ENCODE measurements at regions not wholly inside any gene's neighbourhood (a gene's known extent, or its start where the extent isn't known, plus 50 kb on each side); places are given as distances from the start of the nearest gene placed in this dataset.

DNA sequence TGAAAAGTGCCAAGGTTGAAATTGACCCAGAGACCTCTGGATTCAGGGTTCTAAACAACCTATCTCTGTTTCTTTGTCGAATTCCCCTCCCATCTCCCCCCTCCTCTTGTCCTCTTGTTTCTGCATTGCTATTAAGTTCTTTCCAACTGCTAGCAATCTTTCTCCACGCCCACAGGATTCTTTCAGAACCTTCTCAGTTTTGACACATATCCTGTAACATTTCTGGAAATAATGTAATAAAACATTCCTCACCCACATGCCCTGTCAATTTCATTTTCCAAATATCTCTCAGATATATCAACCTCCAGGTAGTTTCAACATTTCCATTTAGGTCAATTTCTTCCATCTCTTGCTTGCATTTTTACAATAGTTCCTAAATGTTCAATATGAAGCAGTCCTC, 1105.9 kb downstream of the ARAP2 start:
- Mint-ChIP-seq H3K4me3 (no peak overlapping the region), H3K4me1 (no peaks in the 10 kb centered on the region), H3K27ac (no peak overlapping the region)

GRCh38 chr4:35147761-35148160, 1096.6 kb downstream of the ARAP2 start:
- H3K27ac Mint-ChIP-seq = no peak overlapping the region
- H3K4me1 Mint-ChIP-seq = no peaks in the 10 kb centered on the region
- H3K9me3 Mint-ChIP-seq = peaks cover 9% of the 10 kb centered on the region
- H3K36me3 Mint-ChIP-seq = no peaks in the 10 kb centered on the region
- H3K4me3 Mint-ChIP-seq = no peak overlapping the region
- H3K27me3 Mint-ChIP-seq = no peaks in the 10 kb centered on the region

More for the DNA sequence above, 1105.9 kb downstream of the ARAP2 start:
- H3K36me3 Mint-ChIP-seq = no peaks in the 10 kb centered on the region
- H3K27me3 Mint-ChIP-seq = no peaks in the 10 kb centered on the region
- no peaks in the 10 kb centered on the region for H3K9me3 Mint-ChIP-seq

- Mint-ChIP-seq H3K4me3 (no peak overlapping the region), H3K27ac (no peak overlapping the region), H3K27me3 (no peaks in the 10 kb centered on the region), H3K36me3 (no peaks in the 10 kb centered on the region), H3K9me3 (peaks cover 7% of the 10 kb centered on the region), H3K4me1 (no peaks in the 10 kb centered on the region)
These were observed 1092.3 kb downstream of the ARAP2 start for GRCh38 chr4:35151816-35152572.

DNA sequence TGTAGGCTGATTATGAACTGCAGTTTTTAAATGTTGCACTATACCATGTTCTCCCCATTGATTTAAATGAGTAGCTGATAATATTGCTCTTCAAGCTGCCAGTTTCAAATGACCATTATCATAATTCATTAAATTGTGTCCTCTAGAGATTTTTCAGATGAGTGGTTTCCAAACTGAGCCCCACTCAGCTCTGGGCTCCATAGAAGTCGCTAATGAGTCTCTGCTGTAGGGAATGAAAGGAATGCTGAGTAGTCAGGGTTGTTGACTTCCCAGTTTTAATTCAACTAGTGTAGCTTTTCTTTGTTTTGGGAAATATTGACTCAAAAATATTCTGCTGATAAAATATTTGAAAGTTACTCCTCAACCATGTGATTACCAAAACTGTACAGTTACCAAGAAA, 1081.1 kb downstream of the ARAP2 start:
- no peaks in the 10 kb centered on the region for H3K4me1 Mint-ChIP-seq
- no peaks in the 10 kb centered on the region for H3K27me3 Mint-ChIP-seq
- H3K4me3 Mint-ChIP-seq = no peak overlapping the region
- H3K36me3 Mint-ChIP-seq = no peaks in the 10 kb centered on the region
- no peak overlapping the region for H3K27ac Mint-ChIP-seq
- peaks cover 2% of the 10 kb centered on the region for H3K9me3 Mint-ChIP-seq

DNA sequence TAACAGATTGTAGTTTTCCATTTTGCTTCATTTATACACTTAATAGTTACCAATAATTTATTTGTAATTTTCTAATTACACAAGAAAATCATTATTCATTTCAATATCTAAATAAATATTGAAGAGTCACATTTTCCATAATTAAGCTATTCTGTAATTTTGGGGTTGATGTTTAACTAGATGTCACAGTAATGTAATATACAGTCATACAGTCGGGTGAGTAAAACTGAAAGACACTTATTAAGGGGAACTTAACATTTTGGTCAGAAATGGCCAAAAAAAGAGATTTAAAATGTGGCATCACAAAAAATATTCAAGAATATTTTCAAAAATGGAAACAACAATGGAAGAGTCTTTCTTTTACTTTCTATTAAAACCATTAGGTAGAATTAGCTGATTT, 1080.3 kb downstream of the ARAP2 start:
- H3K4me1 Mint-ChIP-seq = no peaks in the 10 kb centered on the region

DNA sequence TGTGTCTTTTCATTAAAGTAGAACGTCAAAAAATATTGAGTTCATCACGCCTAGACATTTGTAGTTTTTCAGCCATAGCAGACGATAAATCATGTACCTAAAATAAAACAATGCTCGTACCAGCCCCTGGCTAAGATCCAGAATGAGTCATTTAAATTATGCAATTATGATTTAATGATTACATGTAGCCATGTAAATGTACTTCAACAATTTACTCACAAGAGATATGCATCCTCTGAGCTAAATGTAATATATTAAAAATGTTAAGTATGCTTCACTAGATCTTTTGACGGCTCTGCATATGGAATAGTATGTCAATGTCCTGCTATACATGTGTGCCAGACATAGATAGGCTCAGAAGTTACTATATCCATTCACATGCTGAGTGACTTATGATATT, 1077.8 kb downstream of the ARAP2 start:
- no peak overlapping the region for H3K4me3 Mint-ChIP-seq
- H3K9me3 Mint-ChIP-seq = peaks cover 8% of the 10 kb centered on the region

More for the DNA sequence above, 1080.3 kb downstream of the ARAP2 start:
- Mint-ChIP-seq H3K27me3 (no peaks in the 10 kb centered on the region), H3K4me3 (no peak overlapping the region), H3K36me3 (no peaks in the 10 kb centered on the region), H3K9me3 (peaks cover 4% of the 10 kb centered on the region), H3K27ac (no peak overlapping the region)

GRCh38 chr4:35167385-35167784, 1076.9 kb downstream of the ARAP2 start:
- Mint-ChIP-seq H3K27me3 (no peaks in the 10 kb centered on the region), H3K9me3 (peaks cover 8% of the 10 kb centered on the region), H3K36me3 (no peaks in the 10 kb centered on the region), H3K4me1 (no peaks in the 10 kb centered on the region), H3K4me3 (no peak overlapping the region), H3K27ac (no peak overlapping the region)

More for the DNA sequence above, 1077.8 kb downstream of the ARAP2 start:
- Mint-ChIP-seq H3K36me3 (no peaks in the 10 kb centered on the region), H3K4me1 (no peaks in the 10 kb centered on the region), H3K27ac (no peak overlapping the region), H3K27me3 (no peaks in the 10 kb centered on the region)

DNA sequence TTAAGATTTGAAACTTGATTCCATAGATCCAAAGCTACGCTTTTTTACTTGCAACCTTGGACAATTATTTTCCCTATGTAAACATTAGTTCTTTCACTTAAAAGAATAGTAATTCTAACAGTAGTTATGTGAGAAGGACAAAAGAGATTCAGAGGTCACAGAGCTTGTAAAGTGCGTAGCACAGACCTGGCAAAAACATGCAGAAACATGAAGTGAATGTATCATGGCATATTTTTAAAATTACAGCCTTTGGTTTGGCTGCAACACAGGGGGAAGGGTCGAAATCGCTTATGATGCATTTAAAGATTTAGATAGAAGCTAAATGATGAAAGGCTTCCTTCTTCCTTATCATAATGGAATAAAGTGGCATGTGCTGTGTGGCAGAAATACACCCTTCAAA, 1068.8 kb downstream of the ARAP2 start:
- peaks cover 5% of the 10 kb centered on the region for H3K9me3 Mint-ChIP-seq
- H3K4me3 Mint-ChIP-seq = no peak overlapping the region
- H3K36me3 Mint-ChIP-seq = no peaks in the 10 kb centered on the region
- H3K4me1 Mint-ChIP-seq = no peaks in the 10 kb centered on the region
- peaks cover 1% of the 10 kb centered on the region for H3K27me3 Mint-ChIP-seq
- no peak overlapping the region for H3K27ac Mint-ChIP-seq

GRCh38 chr4:35175894-35176293, 1068.4 kb downstream of the ARAP2 start:
- Mint-ChIP-seq H3K27ac (no peak overlapping the region), H3K4me1 (no peaks in the 10 kb centered on the region), H3K27me3 (peaks cover 1% of the 10 kb centered on the region), H3K9me3 (peaks cover 4% of the 10 kb centered on the region), H3K36me3 (no peaks in the 10 kb centered on the region), H3K4me3 (no peak overlapping the region)

- Mint-ChIP-seq H3K9me3 (peaks cover 8% of the 10 kb centered on the region), H3K36me3 (no peaks in the 10 kb centered on the region), H3K4me1 (no peaks in the 10 kb centered on the region), H3K27ac (no peak overlapping the region), H3K4me3 (no peak overlapping the region), H3K27me3 (peaks cover 1% of the 10 kb centered on the region)
These were observed 1061.9 kb downstream of the ARAP2 start for GRCh38 chr4:35182451-35182850.

DNA sequence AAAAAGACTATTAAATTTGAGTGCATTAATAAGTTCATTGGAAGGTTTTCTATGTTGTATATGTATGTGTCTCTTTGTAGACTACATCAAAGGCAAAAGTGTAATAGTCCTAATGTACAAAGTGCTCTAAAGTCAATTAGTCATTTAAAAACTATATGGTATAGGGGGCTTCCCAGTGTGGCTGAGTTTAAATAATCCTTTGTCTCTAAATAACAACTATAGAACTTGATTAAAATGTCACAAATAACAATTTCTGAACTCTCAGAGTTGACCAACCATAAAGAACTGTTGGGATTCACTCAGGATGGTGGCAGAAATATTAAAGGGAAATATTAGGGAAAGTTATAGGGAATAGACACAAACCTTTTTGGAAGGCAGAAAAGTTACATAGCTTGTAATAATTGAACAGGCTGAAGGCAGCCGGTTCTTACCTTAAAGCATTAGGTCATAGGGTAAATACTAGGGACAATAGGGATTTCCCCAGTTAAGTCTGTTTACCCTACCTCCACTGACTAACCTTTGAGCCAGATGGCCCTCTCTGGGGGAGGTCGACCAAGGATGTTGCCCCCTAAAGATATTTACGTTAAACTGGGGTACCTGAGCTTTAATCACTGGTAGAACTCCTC, 1054.2 kb downstream of the ARAP2 start:
- no peaks in the 10 kb centered on the region for H3K27me3 Mint-ChIP-seq
- H3K9me3 Mint-ChIP-seq = peaks cover 4% of the 10 kb centered on the region
- no peak overlapping the region for H3K27ac Mint-ChIP-seq
- no peak overlapping the region for H3K4me3 Mint-ChIP-seq
- H3K36me3 Mint-ChIP-seq = no peaks in the 10 kb centered on the region
- H3K4me1 Mint-ChIP-seq = no peaks in the 10 kb centered on the region

DNA sequence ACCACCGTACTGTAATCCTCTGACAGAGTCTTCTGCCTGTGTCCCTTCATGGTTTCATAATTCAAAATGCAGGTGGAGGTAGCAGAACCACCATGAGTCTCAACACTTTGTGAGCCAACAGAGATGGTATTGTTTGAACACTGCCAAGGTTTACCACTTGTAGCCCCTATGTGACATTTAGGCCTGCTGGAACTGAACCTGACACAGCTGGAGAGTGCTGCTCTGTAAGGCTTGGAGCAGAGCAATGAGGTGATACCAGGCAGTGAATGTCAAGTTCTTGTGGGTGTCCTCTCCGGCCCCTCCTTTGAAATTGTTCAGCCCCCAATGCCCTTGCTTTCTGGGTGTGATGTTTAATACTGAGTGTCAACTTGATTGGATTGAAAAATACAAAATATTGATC, 1042.9 kb downstream of the ARAP2 start:
- Mint-ChIP-seq H3K4me3 (no peak overlapping the region), H3K9me3 (no peaks in the 10 kb centered on the region), H3K27ac (no peak overlapping the region), H3K36me3 (no peaks in the 10 kb centered on the region), H3K27me3 (no peaks in the 10 kb centered on the region), H3K4me1 (no peaks in the 10 kb centered on the region)

DNA sequence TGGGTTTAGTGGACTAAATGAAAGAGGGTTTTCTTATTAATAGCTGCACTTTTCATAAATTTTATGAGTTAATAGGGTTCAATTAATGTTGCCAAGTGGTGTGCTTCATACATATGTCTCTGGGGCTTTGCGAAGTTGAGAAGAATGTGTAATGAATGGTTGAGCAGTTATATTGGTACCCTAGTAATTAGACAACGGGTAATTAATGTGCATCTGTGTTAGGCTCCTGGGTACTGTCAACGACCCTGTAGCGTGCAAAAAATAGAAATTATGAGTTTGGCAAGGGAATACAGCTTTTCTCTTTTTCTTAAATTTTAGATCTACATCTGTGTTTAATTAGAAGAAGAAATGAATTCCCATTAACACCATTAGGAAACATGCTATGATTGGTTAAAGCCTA, 1027.7 kb downstream of the ARAP2 start:
- no peaks in the 10 kb centered on the region for H3K4me1 Mint-ChIP-seq
- H3K27me3 Mint-ChIP-seq = no peaks in the 10 kb centered on the region
- no peaks in the 10 kb centered on the region for H3K36me3 Mint-ChIP-seq
- no peak overlapping the region for H3K27ac Mint-ChIP-seq
- H3K9me3 Mint-ChIP-seq = no peaks in the 10 kb centered on the region
- H3K4me3 Mint-ChIP-seq = no peak overlapping the region

- H3K4me3 Mint-ChIP-seq = no peak overlapping the region
- H3K36me3 Mint-ChIP-seq = no peaks in the 10 kb centered on the region
- H3K9me3 Mint-ChIP-seq = no peaks in the 10 kb centered on the region
- no peaks in the 10 kb centered on the region for H3K27me3 Mint-ChIP-seq
- no peak overlapping the region for H3K27ac Mint-ChIP-seq
- no peaks in the 10 kb centered on the region for H3K4me1 Mint-ChIP-seq
These were observed 1027.0 kb downstream of the ARAP2 start for GRCh38 chr4:35217331-35217730.

GRCh38 chr4:35228313-35228712, 1016.0 kb downstream of the ARAP2 start:
- peaks cover 13% of the 10 kb centered on the region for H3K9me3 Mint-ChIP-seq
- no peaks in the 10 kb centered on the region for H3K4me1 Mint-ChIP-seq
- no peaks in the 10 kb centered on the region for H3K36me3 Mint-ChIP-seq
- no peak overlapping the region for H3K4me3 Mint-ChIP-seq
- no peak overlapping the region for H3K27ac Mint-ChIP-seq
- H3K27me3 Mint-ChIP-seq = no peaks in the 10 kb centered on the region

GRCh38 chr4:35229021-35229420, 1015.3 kb downstream of the ARAP2 start:
- no peak overlapping the region for H3K4me3 Mint-ChIP-seq
- H3K27ac Mint-ChIP-seq = no peak overlapping the region
- H3K9me3 Mint-ChIP-seq = peaks cover 15% of the 10 kb centered on the region
- no peaks in the 10 kb centered on the region for H3K27me3 Mint-ChIP-seq
- no peaks in the 10 kb centered on the region for H3K36me3 Mint-ChIP-seq
- no peaks in the 10 kb centered on the region for H3K4me1 Mint-ChIP-seq

Data from activated naive CD4-positive, alpha-beta T cell treated with anti-CD3 and anti-CD28 coated beads, Interleukin-2, amount 50 U/mL, for 24 hours (primary cell).